ENCODE measurements at regions not wholly inside any gene's neighbourhood (a gene's known extent, or its start where the extent isn't known, plus 50 kb on each side); places are given as distances from the start of the nearest gene placed in this dataset.

DNA sequence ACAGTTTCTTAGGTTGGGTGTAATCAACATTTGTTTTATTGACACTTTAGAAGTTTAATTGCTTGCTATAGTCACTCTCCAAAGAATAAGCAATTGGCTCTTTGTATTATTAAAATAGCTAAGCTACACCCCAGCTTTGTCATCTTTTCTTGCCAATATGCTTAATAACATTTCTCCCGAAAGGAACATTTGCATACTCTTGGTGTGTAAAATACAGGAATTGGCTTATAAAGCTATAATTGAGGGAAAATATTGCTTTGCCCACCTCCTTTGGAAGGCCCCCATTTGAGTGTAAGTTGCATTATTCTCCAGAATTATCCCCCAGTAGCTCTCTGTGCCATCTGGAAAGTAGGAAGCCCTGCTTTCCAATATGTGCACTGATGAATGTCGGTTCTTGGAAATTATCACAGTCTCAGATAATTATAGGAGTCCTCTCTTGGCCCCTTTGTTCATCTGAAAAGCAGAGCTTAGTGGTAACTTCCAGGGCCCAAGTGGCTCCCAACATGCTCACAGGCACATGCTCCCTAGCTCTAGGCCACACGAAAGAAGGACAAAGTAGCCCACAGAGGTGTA lies 92.4 kb upstream of the B3GAT2 start:
- Mint-ChIP-seq H3K4me1 (ENCODE audit: unreplicated experiment) (no peaks in the 10 kb centered on the region), H3K27ac (ENCODE audit: unreplicated experiment) (no peak overlapping the region), H3K27me3 (ENCODE audit: unreplicated experiment) (no peaks in the 10 kb centered on the region), H3K9me3 (ENCODE audit: unreplicated experiment) (no peaks in the 10 kb centered on the region), H3K4me3 (ENCODE audit: unreplicated experiment) (no peak overlapping the region), H3K36me3 (ENCODE audit: low read depth, unreplicated experiment) (no peaks in the 10 kb centered on the region)
- DNase-seq (ENCODE audit: low spot score) = no peak
- TF ChIP-seq, protein P1, sequence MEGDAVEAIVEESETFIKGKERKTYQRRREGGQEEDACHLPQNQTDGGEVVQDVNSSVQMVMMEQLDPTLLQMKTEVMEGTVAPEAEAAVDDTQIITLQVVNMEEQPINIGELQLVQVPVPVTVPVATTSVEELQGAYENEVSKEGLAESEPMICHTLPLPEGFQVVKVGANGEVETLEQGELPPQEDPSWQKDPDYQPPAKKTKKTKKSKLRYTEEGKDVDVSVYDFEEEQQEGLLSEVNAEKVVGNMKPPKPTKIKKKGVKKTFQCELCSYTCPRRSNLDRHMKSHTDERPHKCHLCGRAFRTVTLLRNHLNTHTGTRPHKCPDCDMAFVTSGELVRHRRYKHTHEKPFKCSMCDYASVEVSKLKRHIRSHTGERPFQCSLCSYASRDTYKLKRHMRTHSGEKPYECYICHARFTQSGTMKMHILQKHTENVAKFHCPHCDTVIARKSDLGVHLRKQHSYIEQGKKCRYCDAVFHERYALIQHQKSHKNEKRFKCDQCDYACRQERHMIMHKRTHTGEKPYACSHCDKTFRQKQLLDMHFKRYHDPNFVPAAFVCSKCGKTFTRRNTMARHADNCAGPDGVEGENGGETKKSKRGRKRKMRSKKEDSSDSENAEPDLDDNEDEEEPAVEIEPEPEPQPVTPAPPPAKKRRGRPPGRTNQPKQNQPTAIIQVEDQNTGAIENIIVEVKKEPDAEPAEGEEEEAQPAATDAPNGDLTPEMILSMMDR (IDR thresholded peaks at IDR 0.05; ENCODE audit: unreplicated experiment) = no peak

DNA sequence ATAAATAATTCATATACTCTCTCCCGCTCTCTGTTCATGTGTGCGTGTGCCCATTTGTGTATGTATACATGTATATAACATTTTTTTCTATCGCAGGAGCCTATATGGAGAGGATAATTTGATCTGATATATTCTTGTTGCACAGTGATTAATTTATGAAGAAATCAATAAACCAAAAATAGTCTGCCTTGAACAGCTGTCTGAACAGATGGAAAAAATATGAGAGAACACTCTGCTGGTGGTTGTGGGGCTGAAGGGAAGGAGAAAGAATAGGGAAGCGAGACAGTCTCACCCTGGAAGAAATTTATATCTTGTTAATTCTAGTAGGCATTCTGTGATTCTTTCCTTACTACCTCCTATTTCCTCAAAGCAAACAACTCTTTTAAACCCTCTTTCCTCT lies 96.6 kb upstream of the B3GAT2 start:
- Mint-ChIP-seq H3K4me1 (ENCODE audit: unreplicated experiment) (no peaks in the 10 kb centered on the region), H3K36me3 (ENCODE audit: low read depth, unreplicated experiment) (no peaks in the 10 kb centered on the region), H3K4me3 (ENCODE audit: unreplicated experiment) (no peak overlapping the region), H3K27ac (ENCODE audit: unreplicated experiment) (no peak overlapping the region), H3K9me3 (ENCODE audit: unreplicated experiment) (no peaks in the 10 kb centered on the region), H3K27me3 (ENCODE audit: unreplicated experiment) (no peaks in the 10 kb centered on the region)
- TF ChIP-seq, protein P1 (IDR thresholded peaks at IDR 0.05; ENCODE audit: unreplicated experiment) = no peak
- no peak for DNase-seq (ENCODE audit: low spot score)

DNA sequence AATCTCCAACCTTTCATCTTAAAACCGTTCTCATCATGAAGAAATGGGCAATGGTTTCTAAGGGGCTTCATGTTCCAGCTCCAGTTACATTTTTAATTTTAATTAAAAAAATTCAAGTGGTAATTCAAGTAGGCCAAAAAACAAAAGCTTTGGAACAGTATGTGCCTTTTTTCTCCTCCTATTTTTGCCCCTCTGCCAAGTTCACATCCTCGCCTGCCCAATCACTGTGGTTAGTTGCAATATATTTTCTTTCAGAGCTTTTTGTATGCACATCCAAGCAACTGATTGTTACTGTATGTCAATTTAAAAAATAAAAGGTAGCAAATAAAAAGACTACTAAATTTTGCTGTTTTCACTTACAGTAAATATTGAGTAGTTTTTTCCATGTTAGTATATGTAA lies 99.8 kb upstream of the B3GAT2 start:
- TF ChIP-seq, protein P1 (IDR thresholded peaks at IDR 0.05; ENCODE audit: unreplicated experiment) = no peak
- no peaks in the 10 kb centered on the region for H3K9me3 Mint-ChIP-seq (ENCODE audit: unreplicated experiment)
- no peaks in the 10 kb centered on the region for H3K4me1 Mint-ChIP-seq (ENCODE audit: unreplicated experiment)
- H3K4me3 Mint-ChIP-seq (ENCODE audit: unreplicated experiment) = no peak overlapping the region
- H3K27me3 Mint-ChIP-seq (ENCODE audit: unreplicated experiment) = no peaks in the 10 kb centered on the region
- no peaks in the 10 kb centered on the region for H3K36me3 Mint-ChIP-seq (ENCODE audit: low read depth, unreplicated experiment)
- DNase-seq (ENCODE audit: low spot score) = no peak
- no peak overlapping the region for H3K27ac Mint-ChIP-seq (ENCODE audit: unreplicated experiment)

DNA sequence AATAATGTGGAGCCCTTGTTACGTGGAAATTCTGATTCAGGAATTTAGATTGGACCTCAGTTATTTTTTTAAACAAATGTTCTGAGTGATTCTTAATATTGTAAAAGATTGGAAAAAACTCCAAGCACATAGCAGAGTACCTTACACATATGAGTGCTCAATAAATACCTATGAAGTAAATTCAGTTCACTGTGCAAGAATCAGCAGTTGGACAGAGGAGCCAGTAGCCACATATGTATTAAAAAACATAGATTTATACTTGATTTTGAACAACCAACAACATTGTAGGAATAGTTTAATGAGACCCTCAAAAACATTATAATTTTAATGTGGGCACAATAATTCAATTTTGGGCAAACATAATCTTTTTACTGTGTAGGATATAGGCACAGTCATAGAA lies 109.3 kb upstream of the B3GAT2 start:
- no peak overlapping the region for H3K27ac Mint-ChIP-seq (ENCODE audit: unreplicated experiment)
- no peaks in the 10 kb centered on the region for H3K4me1 Mint-ChIP-seq (ENCODE audit: unreplicated experiment)
- TF ChIP-seq, protein P1 (IDR thresholded peaks at IDR 0.05; ENCODE audit: unreplicated experiment) = no peak
- no peak overlapping the region for H3K4me3 Mint-ChIP-seq (ENCODE audit: unreplicated experiment)
- no peaks in the 10 kb centered on the region for H3K9me3 Mint-ChIP-seq (ENCODE audit: unreplicated experiment)
- no peaks in the 10 kb centered on the region for H3K36me3 Mint-ChIP-seq (ENCODE audit: low read depth, unreplicated experiment)
- no peaks in the 10 kb centered on the region for H3K27me3 Mint-ChIP-seq (ENCODE audit: unreplicated experiment)
- DNase-seq (ENCODE audit: low spot score) = no peak

DNA sequence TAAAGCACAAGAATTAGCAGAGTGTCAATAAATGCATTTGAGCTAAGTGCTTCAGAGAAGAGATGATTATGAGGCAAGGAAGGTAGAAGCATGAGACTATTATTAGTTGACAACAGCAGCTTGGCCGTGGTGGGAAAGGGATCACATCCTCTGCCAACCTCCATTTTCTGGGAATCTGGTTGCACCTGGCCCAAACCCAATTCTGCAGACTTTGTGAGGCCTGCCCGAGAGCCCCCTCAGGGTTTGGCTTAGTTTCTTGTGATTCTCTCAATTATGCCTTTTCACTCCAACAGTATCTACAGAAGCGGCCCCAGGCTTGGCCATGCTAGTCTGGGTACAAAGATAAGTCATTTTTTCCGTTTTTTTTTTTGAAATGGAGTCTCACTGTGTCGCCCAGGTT lies 111.0 kb upstream of the B3GAT2 start:
- Mint-ChIP-seq H3K9me3 (ENCODE audit: unreplicated experiment) (no peaks in the 10 kb centered on the region), H3K4me1 (ENCODE audit: unreplicated experiment) (no peaks in the 10 kb centered on the region), H3K27ac (ENCODE audit: unreplicated experiment) (no peak overlapping the region), H3K4me3 (ENCODE audit: unreplicated experiment) (no peak overlapping the region), H3K36me3 (ENCODE audit: low read depth, unreplicated experiment) (no peaks in the 10 kb centered on the region), H3K27me3 (ENCODE audit: unreplicated experiment) (no peaks in the 10 kb centered on the region)
- DNase-seq (ENCODE audit: low spot score) = no peak
- TF ChIP-seq, protein P1 (IDR thresholded peaks at IDR 0.05; ENCODE audit: unreplicated experiment) = no peak
